GM20431 (cell line): ENCODE measurements at regions not wholly inside any gene's neighbourhood (a gene's known extent, or its start where the extent isn't known, plus 50 kb on each side); places are given as distances from the start of the nearest gene placed in this dataset.

ENCODE experiments used
- in situ Hi-C: fragments of 300-500 bp; cut with MseI, MboI; formaldehyde crosslinking; loops from one replicate; pipeline ENCODE4 v1.15.0; 2020; ENCODE audit warnings: low sequenced_read_pairs; ENCODE audit not compliant: unreplicated experiment

DNA sequence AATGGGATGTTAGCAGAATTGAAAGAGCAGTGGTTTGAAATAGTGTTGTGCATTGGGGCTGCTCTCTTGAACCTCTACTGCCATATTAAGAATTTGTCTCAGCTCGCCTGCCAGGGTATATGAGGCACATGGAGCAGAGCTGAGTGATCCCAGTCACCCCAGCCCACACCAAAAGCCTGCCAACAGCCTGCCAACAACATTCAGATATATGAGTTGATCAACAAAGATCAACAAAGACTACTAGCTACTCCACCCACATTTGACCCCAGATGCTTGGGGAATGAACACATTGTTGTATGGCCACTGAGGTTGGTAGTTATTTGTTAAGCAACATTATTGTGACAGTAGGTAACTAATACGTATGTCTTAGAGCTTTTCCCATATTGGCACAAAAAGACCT is 570.9 kb upstream of the IL12A start:
- in situ Hi-C loops: no loop called here

DNA sequence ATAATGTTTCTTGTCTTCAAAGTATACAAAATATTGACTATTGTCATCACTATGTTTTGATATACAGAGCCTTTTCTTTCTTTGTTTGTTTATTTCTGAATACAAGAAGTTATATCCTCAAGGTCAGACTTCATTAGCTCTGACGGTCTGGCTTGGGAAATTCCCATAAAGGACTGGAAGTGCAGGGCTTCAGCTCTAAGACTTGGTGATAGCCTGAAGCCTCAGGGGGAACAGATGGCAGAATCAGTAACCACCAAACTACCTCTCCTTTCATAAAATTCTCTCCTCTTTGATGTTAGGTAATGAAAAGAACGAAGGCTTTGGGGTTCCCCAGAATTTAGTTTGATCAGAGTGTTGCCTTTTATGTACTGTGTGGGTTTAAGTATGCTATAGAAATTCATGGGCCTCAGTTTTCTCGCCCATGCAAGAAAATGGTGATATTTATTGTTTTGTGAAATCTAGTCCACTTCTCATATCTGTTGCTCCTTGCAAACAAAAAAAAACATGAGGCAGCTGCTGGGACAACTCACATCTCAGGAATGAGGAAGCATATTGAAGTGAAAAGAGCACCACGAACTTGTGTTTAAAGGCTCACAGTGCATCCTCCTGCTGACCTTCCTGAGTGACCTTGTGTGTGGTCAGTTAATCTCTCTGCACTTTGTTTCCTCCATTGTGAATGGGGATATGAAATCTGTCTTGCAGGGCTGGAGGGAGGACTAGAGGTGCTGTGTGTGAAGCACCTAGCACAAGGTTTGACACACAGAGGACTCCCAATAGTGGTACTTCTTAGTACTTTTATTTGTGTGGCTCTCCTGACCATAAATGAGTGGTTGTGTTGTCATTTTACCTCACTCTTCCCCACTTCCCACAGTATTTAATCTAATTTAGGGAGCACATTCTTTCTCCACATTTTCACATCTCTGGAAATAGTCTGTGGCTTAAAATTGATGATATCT is 569.8 kb upstream of the IL12A start:
- in situ Hi-C loops: no loop called here

DNA sequence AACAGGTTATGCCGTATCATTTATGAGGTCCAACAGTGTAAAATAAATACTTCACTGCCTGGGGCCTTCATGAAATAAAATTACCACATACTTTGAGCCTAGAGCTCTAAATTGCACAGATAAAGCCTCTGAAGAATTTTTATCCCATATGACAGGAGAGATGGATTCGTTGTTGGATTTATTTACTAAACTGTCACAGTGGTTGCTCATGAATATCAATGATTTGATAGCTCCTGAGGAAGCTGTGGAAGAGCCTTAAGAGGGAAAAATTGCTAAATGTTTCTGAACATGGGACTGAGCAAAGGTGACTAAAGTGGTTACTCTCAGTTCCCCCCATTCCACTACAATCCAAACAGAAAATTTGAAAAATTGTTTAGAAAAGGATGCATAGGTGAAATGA is 558.9 kb upstream of the IL12A start:
- in situ Hi-C loops: no loop called here

DNA sequence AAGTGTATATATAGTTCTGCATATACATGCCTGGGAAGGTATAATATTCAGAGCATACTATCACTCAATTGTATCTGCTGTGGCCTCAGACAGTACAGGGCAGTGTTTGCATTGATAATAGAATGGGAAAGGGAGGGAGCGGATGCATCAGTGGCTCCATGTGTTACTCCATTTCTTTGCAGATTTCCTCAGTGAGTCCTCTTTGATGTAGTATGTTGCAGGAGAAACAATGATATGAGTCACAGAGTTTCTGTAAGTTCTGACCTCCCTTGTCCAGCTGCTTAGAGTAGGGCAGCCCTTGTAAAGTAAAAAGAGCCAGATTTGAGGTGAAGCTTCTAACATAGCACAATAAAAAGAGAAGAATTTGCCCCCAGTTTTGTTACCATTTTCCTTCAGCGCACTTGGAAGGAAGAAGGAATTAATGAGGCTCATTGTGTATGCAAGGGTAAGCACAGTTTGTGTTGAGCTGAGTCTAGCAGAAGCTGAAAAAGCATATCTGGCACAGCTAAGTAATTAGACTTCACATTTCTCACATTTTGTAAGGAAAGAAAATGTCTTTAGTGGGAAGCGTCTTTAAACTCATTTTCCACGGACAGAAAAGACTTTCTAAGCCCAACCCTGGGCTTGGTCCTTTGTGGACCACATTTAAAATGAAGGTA is 555.8 kb upstream of the IL12A start:
- in situ Hi-C loops: no loop called here

DNA sequence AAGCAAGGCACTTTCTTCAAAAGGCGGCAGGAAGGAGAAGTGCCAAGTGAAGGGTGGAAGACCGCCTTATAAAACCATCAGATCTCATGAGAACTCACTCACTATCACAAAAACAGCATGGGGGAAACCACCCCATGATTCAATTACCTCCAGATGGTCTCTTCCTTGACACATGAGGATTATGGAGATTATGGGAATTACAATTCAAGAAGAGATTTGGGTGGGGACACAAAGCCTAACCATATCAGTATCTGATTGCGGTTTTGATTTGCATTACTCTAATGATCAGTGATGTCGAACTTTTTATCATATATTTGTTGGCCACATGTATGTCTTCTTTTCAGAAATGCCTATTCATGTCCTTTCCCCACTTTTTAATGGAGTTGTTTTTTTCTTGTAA is 549.3 kb upstream of the IL12A start:
- in situ Hi-C loops: no loop called here

DNA sequence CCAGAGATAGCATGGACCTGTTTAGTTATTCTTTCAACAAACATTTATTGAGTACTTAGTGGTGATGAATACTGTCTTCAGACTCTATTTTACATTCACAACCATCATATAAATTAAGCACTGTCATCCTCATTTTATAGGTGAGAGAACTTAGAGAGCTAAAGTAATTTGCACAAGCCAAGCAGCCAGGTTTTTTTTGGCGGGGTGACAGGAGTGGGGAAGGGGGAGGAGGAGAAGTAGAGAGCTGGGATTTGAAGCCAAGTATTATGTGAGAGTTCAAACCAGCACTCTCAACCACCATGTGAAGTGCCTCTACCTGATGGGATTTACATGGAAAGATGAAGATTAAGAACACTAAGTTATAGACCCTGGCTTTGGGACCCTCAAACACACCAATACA is 547.4 kb upstream of the IL12A start:
- in situ Hi-C loops: no loop called here

DNA sequence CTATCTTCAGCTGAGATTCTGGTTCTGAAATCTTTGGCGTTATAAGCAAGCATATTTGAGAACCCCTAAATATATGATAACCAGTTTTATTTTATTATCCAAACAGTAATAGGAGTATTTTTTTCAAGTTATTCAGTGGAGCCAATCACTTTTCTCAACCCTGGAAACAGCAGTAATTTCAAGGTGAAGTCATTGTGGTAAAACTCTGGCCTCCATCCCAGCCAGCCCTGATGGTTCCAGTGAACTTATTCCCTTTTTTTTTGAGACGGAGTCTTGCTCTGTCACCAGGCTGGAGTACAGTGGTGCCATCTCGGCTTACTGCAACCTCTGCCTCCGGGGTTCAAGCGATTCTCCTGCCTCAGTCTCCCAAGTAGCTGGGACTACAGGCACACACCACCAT is 545.4 kb upstream of the IL12A start:
- in situ Hi-C loops: no loop called here

DNA sequence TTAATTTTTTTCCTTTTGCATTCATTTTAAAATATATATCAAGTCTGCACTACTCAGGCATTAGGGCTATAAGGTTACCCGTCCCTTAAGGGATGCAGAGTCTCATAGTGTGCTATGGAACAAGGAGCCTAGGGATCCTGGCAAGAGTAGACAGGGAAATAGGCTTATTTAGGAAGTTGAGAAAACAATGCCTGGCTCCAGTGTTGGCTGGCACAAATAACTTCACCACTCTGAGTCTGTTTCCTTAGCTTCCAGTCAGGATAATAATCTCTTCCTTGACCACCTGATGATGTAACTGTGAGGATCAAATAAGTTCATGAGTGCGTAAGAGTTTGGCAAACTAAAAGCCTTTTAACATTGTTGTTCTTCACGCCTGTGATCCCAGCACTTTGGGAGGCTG is 540.8 kb upstream of the IL12A start:
- in situ Hi-C loops: no loop called here

DNA sequence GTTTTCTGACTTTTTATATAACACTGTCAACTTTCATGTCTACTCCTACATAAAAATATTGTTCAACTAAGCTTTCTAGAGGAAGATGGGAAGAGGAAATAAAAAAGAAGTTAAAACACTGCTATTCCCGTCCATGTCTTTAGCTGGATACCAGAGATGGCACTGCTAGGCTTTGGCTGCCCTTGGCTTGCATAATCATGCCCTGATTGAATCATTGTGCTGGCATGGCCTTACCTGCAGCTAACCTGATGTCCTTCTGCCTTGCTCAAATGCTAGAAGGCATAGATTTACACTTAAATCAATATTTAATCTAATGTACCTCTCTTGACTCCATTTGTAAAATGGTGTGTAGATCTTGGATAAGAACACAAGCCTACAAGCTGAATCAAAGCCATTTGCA is 539.7 kb upstream of the IL12A start:
- in situ Hi-C loops: no loop called here

DNA sequence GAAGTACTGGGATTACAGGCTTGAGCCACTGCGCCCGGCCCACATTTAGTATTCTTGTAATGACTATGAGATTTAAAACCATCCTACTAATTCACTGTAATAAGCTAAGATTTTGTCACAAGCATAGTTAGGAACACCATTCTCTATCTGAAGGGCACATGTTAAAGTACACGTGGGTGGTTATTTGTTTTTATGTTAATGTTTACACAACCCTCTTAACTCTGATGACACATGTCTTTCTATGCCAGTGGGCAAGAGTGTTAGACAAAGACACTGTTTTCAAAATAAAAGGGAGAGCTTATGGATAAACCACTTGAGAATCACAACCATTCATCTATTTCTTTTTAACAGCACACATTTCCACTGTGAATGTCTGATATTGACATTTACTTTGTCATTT is 537.6 kb upstream of the IL12A start:
- in situ Hi-C loops: no loop called here

DNA sequence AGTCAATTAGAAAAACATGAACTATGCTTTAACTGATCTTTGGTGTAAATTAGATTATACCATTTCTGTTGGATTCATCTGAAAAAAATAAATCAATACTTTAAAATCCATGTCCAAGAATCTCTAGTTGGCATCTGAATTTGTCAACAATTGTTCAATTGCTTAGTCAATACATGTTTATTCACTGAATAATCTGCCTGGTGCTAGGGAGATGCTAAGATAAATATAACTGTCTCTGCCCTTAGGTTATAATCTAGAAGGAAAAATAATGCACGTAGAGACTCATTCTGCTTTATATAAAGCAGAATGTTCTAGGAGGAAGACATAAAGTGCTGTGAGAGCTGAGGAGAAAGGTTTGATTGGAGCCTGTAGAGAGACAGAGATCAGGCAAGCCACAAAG is 537.2 kb upstream of the IL12A start:
- in situ Hi-C loops: no loop called here

DNA sequence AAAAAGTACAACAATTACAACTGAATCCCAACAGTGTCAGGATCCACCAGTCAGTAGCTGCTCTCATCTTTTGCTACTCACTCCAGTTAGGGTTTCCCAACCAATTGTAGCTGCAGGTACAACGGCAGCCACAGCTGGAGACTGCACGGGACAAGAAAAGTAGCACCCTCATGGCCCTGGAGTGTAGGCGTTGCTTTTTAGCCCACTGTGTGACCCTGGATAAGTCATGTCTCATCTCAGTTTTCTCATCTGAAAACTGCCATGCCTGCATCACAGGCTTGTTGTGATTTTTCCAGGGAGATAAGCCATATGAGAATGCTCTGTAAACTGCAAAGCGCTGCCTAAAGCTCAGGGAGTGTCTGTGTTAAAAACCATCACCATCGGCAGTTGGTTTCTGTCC is 535.6 kb upstream of the IL12A start:
- in situ Hi-C loops: no loop called here

DNA sequence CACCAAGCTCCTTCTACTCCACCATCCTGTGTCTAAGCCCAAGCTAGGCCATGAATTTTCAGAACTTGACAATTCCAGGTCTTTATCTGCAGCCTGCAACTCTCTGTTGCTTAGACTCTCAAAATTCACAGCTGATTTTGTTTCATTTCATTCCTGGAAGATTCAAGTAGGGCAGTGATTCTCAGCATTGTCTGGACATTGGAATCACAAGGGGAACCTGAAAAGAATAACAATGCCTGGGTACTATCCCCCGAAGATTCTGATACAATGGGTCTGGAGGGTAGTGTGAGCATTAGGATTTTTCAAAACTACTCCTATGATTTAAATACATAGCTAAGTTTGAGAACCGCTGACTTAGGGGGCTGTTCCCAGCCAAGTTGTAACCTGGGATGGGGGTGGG is 534.7 kb upstream of the IL12A start:
- in situ Hi-C loops: no loop called here

DNA sequence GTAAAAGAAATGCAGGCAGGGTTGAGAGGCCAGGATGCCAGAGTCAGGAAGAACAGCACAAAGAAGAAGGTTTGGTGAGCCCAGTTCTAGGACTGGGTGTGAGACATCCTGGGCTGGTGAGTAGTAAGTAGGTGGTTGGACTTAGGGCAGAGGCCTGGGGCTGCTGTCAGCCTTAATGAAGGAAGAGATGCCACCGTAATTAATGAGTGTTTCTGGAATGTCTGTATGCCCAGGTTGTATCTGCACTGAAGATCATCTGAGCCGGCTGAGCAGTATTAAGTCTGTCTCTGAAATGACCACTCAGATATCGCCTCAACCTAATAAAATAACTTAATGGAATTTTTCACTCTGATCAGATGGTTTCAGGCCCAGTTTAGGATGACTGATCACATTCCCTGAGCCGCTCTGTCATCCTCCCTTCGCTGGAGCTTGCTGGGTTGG is 532.9 kb upstream of the IL12A start:
- in situ Hi-C loops: no loop called here

DNA sequence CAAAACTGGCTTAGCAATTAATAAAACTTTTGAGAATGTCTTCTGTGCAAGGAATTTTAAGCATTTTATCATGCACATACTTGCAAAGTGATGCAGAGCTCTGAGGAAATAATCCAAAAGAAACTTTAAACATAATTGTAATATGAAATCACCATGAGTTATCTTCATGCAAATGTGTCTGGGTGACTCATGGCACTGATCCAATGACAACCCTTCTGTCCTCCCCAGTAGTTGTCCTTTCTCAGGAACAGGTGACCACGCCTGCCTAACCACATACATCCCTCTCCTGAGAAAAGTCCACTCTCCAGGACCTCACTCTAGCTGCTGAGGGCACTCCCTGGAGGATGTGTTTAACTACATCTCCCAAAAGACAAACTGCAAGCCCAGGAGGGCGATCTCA is 530.6 kb upstream of the IL12A start:
- in situ Hi-C loops: no loop called here

DNA sequence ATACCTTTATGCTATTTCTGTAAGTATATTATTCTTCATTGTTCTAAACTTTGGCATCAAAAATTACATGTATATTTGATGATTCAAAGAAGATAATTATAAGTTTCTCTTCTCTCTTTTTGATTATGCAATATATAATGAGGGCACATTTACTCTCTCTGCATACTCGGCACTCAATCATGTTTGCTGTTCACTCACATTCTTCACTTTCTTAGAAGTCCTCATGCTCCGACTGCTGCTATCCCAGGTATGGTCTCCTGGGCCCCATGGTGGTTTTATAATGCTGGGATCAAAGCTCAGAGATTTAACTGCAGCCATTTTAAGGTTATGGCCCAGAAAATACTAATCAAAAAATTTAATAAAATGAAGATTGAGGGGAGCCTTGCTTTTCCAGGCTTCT is 529.7 kb upstream of the IL12A start:
- in situ Hi-C loops: no loop called here

DNA sequence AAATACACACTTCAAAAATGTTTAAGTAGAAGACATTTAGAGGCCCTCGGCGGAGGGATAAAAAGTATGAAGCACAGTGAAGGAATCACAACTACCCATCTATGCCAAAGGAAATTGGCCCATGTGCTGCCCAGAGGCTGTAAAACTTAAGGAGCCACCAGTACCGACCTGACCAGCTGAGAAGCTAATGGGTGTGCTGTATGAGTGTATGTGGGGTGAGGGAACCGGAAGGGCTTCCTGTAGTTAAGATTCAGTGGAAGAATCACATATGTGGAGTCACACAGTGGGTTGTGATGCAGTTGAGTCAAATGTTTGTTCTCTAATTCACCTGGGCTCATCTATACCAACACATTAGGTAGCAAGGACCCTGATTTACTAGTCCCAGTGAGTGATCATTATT is 516.0 kb upstream of the IL12A start:
- in situ Hi-C loops: no loop called here

DNA sequence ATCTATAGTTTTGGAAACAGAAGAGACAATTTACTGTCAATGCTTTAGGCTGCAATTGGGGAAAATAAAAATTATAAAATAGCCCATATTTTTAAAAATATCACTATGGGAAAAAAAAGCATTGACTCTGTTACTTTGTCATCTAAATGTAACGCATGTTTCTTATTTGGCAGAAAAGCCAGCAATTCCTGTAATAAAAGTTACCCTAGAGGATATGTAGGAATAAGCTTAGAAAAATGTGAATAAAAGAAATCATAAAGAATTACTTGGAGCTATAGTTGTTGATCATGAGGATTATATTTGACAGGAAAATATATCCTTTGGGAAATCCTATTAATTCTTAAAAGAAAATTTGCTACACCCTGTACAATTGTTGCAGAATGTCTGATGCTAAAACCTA is 515.4 kb upstream of the IL12A start:
- in situ Hi-C loops: no loop called here

DNA sequence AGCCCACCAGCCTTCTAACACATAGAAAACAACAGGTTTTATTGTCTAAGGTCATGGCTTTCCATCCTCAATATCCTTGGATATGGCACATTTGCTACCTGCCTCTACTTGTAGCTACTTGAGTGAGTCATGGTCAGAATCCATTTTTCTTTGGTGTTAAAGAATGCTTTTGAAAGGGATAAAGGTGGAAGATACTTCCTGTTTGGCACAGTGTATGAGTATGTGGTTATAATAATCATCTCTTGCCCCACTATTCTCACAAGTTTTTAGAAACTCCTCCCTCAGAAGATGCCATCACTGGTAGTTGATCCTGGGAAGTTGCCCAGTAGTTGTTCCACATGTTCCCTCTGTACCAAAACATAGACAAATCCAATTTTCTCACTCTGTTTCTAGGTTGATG is 508.6 kb upstream of the IL12A start:
- in situ Hi-C loops: no loop called here

DNA sequence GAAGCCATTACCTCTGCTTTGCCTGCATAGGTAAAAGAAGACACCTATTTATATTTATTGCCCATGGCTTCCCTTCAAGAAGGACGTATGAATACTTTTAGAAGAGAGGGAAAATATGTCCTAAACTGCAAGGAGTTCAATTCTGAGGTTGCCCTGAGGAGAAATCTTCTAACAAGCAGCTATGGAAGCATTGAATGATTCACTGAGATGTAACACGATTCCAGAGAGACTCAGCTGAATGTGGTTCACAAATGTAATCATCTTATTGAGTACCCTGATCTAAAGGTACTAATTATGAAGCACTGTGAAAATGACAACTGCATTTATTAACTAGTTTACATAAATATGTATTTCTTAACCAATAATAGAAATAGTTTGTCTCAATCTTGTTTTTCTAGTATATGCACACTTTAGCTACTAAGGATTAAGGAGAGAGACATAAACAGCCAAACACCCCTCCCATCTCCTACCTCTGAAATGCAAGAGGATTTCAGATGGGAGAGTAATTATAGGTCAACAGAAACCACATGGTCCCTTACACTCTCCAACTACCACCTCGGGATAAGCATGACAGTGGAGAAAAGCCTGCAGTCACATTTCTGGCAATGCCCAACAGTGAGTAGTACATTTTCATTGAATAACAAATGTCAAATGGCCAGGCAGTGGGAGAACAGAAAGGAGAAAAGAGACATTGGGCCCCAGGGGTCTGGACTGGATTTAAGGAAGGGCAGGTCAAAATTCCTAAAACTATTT is 506.2 kb upstream of the IL12A start:
- in situ Hi-C loops: no loop called here

DNA sequence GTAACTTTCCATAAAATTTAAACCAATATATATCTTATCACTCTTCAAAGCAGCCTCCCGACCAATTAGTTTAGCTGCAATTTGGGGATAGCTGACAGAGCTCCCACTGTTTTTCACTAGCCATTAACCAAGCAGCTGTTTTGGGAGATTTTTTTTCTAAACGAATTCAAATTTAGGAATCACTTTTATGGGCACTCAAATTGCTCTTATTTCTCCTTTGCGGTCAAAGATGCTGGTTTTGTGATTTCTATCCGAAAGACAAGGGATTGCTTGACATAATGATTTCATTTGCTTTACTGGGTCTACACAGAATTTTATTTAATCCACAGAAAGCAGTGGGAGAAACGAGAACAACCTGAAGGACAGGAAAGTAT is 505.7 kb upstream of the IL12A start:
- in situ Hi-C loops: no loop called here
